Right lobe of liver (tissue), 4 donors: ENCODE measurements at regions not wholly inside any gene's neighbourhood (a gene's known extent, or its start where the extent isn't known, plus 50 kb on each side); places are given as distances from the start of the nearest gene placed in this dataset.

Experiments used
- POLR2A ChIP-seq: fragments of 450-650 bp; IDR thresholded peaks from one replicate; pipeline ENCODE4 v1.6.1; 2017; ENCODE audit warnings: antibody characterized with exemption, mild to moderate bottlenecking
- TF ChIP-seq, protein P1 (sequence below), 4 donors: fragments of 200-600 bp in 3 of 4; fragments of 450-650 bp in 1 of 4; IDR thresholded peaks; one replicate each; pipeline versions ENCODE4 v1.5.1 to v1.8.0; 2016 to 2022; ENCODE audit warnings: antibody characterized with exemption in 4 of 4, mild to moderate bottlenecking in 2 of 4
- donor health status: DM: no; HTN: no; CAD: no.
- donor health status: DM: no; HTN: no; CAD: no.
- donor health status: DM: no; HTN: yes; CAD: no.

DNA sequence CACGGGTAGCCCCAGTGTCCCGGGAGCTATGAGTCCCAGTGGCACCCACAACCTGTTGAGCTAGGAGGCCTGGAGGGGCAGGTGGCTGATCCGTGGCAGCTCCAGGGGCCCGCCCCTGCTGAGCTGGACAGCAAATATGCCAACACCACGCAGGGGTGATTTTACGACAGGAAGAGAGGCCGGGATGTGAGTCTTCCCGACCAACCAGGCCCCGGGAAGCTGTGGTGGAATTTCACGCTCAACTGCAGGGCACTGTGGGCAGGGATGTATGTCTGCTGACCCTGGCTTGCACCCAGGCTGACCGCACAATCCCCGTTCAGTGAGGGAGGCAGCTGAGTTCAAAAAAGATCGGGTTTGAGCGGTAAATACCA lies 183.9 kb downstream of the ERMARD start:
- TF ChIP-seq, protein P1, sequence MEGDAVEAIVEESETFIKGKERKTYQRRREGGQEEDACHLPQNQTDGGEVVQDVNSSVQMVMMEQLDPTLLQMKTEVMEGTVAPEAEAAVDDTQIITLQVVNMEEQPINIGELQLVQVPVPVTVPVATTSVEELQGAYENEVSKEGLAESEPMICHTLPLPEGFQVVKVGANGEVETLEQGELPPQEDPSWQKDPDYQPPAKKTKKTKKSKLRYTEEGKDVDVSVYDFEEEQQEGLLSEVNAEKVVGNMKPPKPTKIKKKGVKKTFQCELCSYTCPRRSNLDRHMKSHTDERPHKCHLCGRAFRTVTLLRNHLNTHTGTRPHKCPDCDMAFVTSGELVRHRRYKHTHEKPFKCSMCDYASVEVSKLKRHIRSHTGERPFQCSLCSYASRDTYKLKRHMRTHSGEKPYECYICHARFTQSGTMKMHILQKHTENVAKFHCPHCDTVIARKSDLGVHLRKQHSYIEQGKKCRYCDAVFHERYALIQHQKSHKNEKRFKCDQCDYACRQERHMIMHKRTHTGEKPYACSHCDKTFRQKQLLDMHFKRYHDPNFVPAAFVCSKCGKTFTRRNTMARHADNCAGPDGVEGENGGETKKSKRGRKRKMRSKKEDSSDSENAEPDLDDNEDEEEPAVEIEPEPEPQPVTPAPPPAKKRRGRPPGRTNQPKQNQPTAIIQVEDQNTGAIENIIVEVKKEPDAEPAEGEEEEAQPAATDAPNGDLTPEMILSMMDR (IDR thresholded peaks at IDR 0.05), result no peak
- TF ChIP-seq POLR2A, result no peak
